ENCODE measurements at regions not wholly inside any gene's neighbourhood (a gene's known extent, or its start where the extent isn't known, plus 50 kb on each side); places are given as distances from the start of the nearest gene placed in this dataset.

DNA sequence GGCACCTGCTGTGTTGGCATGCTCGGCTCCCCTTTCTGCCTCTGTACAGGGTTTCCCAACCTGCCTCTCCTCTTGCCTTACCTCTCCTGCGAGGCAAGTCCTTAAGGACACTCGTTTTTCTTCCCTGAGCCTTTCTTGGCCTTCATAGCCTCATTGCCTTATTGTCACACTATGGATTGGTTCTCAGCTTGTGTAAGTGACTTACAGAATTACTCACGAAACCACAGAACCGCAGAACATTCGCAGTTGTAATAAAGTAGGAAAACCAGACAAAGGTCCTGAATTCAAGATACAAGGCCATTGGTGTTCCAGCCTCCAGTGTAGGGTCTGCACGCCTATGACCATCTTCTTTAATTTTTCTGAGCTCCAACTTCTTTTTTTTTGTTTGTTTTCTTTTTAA is 317.6 kb upstream of the SMIM21 start:
- TF ChIP-seq POLR2A (IDR thresholded peaks at IDR 0.05), result no peak
- TF ChIP-seq, protein P1, sequence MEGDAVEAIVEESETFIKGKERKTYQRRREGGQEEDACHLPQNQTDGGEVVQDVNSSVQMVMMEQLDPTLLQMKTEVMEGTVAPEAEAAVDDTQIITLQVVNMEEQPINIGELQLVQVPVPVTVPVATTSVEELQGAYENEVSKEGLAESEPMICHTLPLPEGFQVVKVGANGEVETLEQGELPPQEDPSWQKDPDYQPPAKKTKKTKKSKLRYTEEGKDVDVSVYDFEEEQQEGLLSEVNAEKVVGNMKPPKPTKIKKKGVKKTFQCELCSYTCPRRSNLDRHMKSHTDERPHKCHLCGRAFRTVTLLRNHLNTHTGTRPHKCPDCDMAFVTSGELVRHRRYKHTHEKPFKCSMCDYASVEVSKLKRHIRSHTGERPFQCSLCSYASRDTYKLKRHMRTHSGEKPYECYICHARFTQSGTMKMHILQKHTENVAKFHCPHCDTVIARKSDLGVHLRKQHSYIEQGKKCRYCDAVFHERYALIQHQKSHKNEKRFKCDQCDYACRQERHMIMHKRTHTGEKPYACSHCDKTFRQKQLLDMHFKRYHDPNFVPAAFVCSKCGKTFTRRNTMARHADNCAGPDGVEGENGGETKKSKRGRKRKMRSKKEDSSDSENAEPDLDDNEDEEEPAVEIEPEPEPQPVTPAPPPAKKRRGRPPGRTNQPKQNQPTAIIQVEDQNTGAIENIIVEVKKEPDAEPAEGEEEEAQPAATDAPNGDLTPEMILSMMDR (IDR thresholded peaks at IDR 0.05), result no peak
